Left ventricle myocardium superior (tissue), 1 donor: ENCODE measurements at regions not wholly inside any gene's neighbourhood (a gene's known extent, or its start where the extent isn't known, plus 50 kb on each side); places are given as distances from the start of the nearest gene placed in this dataset.
A peak's percentile ranks its signal among the peaks of the same experiment; 100 is the strongest.

Source experiments
- ATAC-seq: fragments of 200-7000 bp; cut with Tn5 transposase; one replicate; pipeline ENCODE4 v1.9.1; 2020; ENCODE audit warnings: mild to moderate bottlenecking, moderate library complexity
- DNase-seq: peaks from one replicate; pipeline ENCODE4 v3.0.0-alpha.2; 2020
- intact Hi-C: fragments of 100-400 bp; cut with micrococcal nuclease; formaldehyde crosslinking; loops from one replicate; pipeline ENCODE4 v1.11.0; 2022
- donor health status: DM: no; HTN: yes; CAD: no; lungs with severe emphysema.

GRCh38 chr9:126228111-126228780 lies 98.4 kb upstream of the MVB12B start:
- ATAC-seq = no peak
- no peak for DNase-seq
- intact Hi-C loops = no loop called here

DNA sequence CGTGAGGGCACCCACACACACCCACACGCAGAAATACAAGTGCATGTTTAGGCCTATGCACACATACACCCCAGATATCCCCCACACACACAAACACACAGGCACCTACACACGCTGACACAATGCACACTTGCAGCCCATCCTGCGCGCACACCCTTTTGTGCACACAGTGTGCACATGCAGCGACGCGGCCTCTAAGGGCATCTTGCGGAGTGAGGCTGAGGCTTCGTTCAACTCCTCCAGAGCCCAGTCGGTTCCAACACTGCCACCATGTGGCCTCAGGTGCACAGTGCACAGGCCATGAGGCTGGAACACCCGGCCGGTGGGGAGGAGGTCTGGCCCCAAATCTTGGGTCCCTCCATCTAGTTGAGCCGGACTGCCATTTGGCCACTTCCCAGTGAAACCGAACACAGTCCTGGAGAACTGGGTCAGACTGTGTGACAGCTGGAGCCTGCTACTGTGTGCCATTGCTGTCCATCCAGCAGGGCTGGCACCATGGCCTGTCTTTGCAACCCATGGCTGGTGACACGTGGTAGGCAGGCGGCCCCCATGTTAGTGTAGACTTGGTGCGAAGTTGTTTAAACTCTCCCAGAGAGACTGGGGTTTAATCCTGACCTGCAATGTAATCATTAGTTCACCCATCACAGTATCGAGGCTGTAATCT lies 97.7 kb upstream of the MVB12B start:
- intact Hi-C loops = no loop called here
- ATAC-seq (peak; percentile 94), DNase-seq (peak; percentile 80)

- DNase-seq = no peak
- intact Hi-C loops = no loop called here
- no peak for ATAC-seq
These were observed 97.1 kb upstream of the MVB12B start for GRCh38 chr9:126229501-126229900.

GRCh38 chr9:126230692-126231091 lies 95.9 kb upstream of the MVB12B start:
- intact Hi-C loops = no loop called here
- ATAC-seq (no peak), DNase-seq (no peak)

DNA sequence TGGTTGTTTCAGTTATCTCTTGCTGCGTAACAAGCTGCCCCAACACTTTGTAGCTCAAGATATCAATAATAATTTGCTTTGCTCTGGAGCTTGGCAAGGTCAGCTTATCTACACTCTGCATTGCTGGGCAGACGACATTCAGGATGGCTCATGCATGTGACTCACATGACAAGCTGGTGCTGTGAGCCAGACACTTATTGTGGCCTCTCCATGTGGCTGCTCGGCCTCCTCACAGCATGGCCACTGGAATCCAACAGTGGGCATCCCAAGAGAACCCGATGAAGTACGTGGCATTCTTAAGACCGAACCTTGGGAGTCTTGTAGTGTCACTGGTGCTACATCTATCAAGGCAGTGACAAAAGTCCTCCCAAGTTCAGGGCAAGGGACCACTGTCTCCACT lies 94.2 kb upstream of the MVB12B start:
- no peak for DNase-seq
- ATAC-seq = no peak
- intact Hi-C loops = no loop called here

DNA sequence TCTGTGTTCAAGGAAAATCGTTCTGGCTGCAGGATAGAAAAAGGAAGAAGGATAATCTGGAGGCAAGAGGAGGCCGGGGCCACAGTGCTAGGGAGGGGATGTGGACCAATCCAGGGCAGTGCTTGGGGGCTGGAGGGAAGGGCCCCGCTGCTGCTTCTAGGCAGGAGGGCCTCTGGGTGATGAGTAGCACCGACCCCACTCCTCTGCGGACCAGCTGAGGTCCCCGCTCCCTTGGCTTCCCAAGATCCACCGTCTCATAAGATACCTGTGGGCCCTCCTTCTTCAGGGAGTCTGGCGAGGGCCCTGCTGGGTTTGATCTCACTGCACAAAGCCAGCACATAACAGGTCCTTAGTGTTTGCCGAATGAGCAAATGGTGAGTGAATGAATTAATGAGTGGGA lies 93.5 kb upstream of the MVB12B start:
- no peak for ATAC-seq
- intact Hi-C loops = no loop called here

GRCh38 chr9:126233913-126234525 lies 92.6 kb upstream of the MVB12B start:
- intact Hi-C loops = no loop called here
- DNase-seq = no peak
- ATAC-seq = no peak

More for the DNA sequence above, 93.5 kb upstream of the MVB12B start:
- no peak for DNase-seq

DNA sequence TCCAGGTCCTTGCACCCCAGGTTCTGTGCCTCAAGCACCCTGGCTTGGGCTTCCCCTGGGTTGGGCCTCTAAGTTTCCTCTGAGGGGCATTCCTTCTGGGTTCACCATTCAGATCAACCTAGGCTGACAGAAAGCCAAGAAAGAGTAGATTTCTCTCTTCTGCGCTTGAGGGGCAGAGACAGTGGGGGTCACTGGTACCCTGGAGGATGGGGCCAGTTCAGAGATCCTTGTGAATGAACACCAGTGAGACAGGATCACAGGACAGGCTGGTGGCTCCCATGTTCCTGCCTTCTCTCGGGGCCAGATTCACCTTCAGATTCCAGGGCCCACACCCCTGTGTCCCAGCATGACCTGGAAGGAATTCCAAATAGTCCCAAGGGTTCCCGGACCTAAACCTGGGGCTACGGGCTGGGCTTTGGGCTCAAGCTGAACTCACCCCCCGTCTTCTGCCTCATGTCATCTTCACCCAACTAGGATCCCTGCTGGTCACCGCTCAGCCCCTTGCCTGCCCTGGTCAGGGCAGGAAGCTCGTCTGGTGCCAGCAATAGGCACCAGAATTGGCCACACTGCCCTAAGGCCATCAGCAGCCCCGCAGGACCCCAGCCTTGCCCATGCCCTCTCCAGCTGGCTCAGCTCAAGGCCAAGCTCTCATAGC lies 91.8 kb upstream of the MVB12B start:
- ATAC-seq (no peak), DNase-seq (no peak)
- intact Hi-C loops = no loop called here

DNA sequence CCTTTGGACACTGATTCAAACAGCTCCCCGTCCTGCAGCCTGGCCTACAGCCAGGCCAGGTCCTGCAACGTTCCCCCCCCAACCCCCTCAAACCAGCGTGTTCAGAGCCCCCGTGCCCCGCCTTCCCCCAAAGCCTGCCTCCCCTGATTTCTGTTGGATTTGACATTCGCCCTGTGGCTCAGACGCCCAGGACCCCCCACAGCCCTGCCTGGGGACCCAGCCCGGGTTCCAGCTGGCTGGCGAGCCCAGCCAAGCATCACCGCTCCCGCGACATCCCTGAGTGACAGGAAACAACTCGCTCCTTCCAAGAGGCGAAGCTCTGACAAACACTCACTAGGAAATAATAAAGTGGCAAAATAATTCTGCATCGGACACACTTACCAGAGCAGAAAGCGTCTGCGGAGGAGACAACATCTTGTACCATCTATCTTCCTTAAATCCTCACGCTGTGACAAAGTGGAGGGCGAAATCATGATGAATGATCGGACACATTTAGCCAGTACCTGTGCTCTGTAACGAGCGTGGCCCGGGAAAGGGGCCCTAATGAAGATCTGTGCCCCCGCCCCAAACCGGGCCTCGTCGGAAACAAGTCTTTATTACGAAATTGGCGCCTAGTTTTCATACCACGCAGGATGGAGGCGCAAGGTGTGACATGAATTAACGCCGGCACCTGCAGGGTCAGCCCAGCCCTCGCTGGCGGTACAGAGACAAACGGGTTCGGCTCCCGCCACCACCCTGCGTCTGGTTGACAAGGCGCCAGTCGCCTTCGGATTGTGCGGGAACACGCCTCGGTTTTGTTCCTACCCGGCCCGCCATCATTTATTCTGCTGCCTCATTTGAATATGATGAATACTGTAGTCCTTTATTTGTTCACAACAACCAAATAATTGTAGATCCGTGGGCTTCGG lies 91.0 kb upstream of the MVB12B start:
- intact Hi-C loops = no loop called here

DNA sequence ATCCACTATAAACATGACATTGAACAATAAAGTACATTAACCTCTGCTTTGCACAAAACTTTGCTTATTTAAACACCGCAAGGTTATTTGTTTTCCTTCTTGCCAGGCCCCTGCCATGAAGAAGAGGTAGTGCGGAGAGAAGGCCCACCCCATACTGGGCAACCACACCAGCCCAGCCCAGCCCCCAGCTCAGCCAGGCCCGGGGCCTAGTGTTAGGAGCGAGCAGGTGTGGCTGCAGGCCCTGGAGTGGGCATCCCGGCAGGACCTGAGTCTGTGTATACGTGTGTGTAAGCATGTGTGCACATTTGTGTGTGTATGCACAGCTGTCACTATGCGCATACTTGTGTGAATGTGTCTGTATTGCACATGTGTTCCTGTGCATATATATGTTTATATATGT lies 90.4 kb upstream of the MVB12B start:
- intact Hi-C loops = no loop called here
- ATAC-seq (no peak), DNase-seq (no peak)

More for the DNA sequence above, 91.0 kb upstream of the MVB12B start:
- ATAC-seq (no peak), DNase-seq (no peak)

GRCh38 chr9:126238415-126238814 lies 88.2 kb upstream of the MVB12B start:
- no peak for ATAC-seq
- intact Hi-C loops = no loop called here
- no peak for DNase-seq

- no peak for DNase-seq
- intact Hi-C loops = no loop called here
- ATAC-seq = no peak
These were observed 87.1 kb upstream of the MVB12B start for GRCh38 chr9:126239515-126239914.

- intact Hi-C loops = no loop called here
- no peak for DNase-seq
- no peak for ATAC-seq
These were observed 85.8 kb upstream of the MVB12B start for GRCh38 chr9:126240835-126241234.

DNA sequence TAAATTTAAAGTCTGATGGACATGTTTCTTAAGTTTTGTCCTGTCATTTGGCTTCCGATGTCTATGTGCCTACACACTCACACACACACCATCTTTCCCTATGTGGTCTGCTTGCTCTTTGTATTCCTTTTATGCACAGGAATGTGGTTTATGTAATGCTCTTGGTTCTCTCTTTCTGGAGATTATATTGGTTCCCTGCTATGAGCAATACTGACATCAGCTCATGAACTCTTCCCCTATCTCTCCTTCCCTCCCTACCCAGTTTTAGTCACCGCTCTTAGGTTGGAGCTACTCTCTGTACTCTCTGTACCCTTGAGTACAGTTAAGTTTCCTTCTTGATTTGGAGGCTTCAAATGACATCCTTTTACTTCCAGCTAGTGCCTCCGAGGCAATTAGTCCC lies 77.9 kb upstream of the MVB12B start:
- ATAC-seq (no peak), DNase-seq (no peak)
- intact Hi-C loops = no loop called here

DNA sequence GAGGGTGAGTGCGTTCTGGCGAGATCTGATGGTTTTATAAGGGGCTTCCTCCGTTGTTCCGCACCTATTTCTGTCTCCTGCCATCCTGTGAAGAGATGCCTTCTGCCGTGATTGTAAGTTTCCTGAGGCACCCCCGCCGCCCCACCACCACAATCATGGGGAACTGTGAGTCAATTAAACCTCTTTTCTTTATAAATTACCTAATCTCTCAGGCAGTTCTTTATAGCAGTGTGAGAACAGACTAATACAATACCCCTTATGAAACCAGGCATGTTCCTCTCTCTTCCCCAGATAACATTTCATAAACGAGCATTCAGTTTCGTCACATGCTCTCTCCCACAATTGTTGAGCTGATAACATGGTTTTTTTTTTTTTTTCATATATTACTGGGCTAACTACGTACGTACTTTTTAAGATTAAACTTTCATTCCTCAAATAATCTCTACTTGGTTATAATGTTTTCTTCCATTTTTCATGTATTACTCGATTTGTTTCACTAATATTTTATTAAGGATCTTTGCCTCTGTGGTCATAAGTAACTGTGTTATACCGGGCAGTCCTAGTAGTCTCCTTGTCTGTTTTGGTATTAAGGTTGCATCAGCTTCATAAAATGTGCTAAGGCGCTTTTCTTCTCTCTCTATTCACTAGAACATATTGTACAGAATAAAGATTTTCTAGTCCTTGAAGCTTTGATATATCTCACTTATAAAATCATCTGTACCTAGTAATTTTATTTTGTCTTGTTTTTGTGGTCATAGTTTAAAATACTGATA lies 64.9 kb upstream of the MVB12B start:
- ATAC-seq (no peak), DNase-seq (no peak)
- intact Hi-C loops = no loop called here

DNA sequence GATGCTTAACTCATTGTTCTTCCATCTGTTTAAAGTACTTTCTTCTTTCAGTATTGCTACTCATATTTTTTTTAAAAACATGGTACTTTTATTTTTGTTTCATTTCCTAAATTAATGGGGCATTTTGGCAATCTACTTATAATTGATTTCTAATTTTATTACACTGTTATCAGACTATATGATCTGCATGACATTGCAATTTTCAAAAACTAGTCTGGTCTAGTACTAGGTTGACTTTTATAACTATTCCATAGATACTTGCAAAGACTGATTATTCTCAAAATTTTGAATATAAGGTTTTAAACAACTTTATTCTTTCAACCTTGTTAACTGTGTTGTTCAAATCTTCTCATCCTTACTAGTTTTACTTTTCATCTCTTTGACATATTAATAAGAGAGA lies 63.9 kb upstream of the MVB12B start:
- no peak for DNase-seq
- intact Hi-C loops = no loop called here

DNA sequence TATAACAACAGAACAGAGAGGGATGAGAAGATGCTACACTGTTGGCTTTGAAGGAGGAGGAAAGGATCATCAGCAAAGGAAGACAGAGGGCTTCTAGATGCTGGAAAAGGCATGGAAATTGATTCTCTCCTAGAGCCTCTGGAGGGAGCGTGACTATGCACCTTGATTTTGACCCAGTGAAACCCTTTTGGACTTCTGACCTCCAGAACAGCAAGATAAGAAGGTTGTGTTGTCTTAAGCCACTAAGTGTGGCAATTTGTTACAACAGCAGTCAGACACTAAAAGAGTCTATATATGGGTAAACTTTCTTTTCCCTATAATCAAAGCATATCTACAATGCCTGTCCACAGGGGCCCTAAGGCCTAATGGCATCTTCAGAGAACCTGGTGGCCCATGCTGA lies 56.1 kb upstream of the MVB12B start:
- intact Hi-C loops = no loop called here
- DNase-seq = no peak

More for the DNA sequence above, 63.9 kb upstream of the MVB12B start:
- no peak for ATAC-seq

GRCh38 chr9:126275386-126276001 lies 51.1 kb upstream of the MVB12B start:
- DNase-seq = peak; percentile 44
- ATAC-seq = peak; percentile 70

More for the DNA sequence above, 56.1 kb upstream of the MVB12B start:
- ATAC-seq = no peak

More at GRCh38 chr9:126275386-126276001, 51.1 kb upstream of the MVB12B start:
- intact Hi-C loops = no loop called here
